Nucleus accumbens (tissue), 56 donors: ENCODE measurements at regions not wholly inside any gene's neighbourhood (a gene's known extent, or its start where the extent isn't known, plus 50 kb on each side); places are given as distances from the start of the nearest gene placed in this dataset.
"Not testable (repeated sequence)": the region's sequence is repeated elsewhere in the genome, so short reads cannot be mapped to it uniquely, and the experiment has no call there.

Experiments
- DNase-seq, 56 donors: peaks; one replicate each; lab custom pipeline; 2025; lab: John Stamatoyannopoulos, UW

GRCh38 chr7:138359870-138360559, 100.0 kb upstream of the TRIM24 start:
- no peak for DNase-seq

- no peak for DNase-seq
These were observed 96.3 kb upstream of the TRIM24 start for GRCh38 chr7:138363721-138364120.

GRCh38 chr7:138366137-138366536, 93.9 kb upstream of the TRIM24 start:
- DNase-seq, result not testable (repeated sequence)

DNA sequence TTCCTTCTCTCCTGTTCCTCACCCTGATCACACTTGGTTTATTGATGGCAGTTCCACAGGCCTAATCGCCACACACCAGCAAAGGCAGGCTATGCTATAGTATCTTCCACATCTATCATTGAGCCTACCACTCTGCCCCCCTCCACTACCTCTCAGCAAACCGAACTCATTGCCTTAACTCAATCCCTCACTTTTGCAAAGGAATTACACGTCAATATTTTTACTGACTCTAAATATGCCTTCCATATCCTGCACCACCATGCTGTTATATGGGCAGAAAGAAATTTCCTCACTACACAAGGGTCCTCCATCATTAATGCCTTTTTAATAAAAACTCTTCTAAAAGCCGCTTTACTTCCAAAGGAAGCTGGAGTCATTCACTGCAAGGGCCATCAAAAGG, 93.4 kb upstream of the TRIM24 start:
- DNase-seq, result not testable (repeated sequence)

DNA sequence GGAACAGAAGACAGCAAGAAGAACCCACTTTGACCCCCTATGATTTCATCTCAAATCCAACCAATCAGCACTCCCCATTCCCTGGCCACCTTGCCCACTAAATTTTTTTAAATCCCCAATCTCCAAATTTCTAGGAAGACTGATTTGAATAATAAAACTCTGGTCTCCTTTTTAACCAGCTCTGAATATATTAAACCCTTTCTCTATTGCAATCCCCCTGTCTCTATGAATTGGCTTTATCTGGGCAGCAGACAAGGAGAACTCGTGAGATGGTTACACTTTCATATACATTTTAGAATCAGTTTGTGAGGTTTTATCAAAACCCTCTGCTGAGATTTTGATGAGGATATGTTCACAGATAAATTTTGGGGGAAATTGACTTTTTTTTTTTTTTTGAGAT, 90.3 kb upstream of the TRIM24 start:
- DNase-seq, result no peak

DNA sequence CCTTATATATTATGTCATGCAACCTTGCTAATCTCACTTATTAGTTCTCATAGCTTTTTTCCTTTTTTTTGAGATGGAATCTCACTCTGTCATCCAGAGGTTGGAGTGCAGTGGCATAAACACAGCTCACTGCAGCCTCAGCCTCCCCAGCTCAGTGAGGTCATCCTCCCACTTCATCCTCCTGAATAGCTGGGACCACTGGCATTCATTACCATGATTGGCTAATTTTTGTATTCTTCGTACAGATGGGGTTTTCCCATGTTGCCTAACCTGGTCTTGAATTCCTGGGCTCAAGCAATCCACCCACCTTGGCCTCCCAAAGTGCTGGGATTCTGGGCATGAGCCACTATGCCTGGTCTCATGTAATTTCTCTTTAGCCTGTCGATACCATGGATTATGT, 89.1 kb upstream of the TRIM24 start:
- no peak for DNase-seq

DNA sequence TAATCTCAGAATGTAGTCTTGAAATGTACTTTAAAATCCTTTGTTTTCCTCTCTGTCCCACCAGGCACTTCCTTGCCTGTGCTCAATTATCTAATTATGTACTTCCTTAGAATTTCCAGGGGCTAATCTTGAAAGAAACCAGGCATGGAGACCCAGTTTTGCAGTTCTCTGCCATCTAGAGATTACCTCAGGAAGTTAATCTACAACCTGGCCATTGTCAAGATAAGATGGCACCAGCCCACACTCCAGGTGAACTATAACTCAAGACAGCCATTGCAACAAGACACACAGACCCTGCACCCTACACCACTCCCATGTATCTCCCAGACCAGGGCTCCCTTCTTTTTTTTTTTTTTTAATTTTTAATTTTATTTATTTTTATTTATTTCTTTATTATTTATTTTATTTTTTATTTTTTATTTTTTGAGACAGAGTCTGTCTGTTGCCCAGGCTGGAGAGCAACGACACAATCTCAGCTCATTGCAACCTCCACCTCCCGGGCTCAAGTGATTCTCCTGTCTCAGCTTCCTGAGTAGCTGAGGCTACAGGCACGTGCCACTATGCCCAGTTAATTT, 85.9 kb upstream of the TRIM24 start:
- DNase-seq, result no peak

DNA sequence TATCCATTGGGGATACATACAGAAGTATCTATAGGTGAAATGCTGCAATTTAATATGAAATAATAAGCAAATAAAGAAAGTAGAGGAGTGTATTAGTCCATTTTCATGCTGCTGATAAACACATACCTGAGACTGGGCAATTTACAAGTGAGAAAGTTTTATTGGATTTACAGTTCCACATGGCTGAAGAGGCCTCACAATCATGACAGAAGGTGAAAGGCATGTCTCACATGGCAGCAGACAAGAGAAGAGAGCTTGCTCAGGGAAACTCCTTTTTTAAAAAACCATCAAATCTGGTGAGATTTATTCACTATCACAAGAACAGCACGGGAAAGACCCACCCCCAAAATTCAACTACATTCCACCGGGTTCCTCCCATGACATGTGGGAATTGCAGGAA, 82.8 kb upstream of the TRIM24 start:
- no peak for DNase-seq

DNA sequence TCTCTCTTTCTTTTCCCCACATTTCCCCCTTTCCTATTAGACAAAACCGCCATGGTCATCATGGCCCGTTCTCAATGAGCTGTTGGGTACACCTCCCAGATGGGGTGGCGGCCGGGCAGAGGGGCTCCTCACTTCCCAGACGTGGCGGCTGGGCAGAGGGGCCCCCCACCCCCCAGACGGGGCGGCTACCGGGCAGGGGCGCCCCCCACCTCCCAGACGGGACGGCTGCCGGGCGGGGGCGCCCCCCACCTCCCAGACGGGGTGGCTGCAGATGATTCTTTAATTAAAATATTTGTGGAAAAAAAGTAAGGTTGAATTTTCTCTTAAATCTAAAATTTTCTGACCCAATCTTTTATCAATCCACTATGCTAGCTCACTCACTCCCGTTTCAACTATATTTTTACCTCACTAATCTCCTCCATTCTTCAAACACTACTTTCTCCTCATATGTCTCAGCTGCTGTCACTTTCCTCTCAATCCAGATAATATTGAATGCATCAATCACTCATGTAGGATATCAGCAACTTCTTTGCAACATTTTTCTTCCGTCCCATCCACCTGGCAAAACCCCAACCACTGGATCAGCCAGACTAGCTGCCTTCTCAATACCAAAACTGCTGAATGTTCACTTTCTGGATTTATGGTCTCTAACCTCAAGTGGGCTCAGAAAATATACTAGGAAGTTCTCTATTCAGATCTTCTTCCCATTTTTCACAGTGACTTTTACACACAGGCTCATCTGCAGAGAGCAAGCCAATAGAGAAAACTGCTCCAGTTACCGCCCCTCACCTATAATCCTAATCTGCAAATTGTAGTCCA, 81.1 kb upstream of the TRIM24 start:
- DNase-seq, result no peak

DNA sequence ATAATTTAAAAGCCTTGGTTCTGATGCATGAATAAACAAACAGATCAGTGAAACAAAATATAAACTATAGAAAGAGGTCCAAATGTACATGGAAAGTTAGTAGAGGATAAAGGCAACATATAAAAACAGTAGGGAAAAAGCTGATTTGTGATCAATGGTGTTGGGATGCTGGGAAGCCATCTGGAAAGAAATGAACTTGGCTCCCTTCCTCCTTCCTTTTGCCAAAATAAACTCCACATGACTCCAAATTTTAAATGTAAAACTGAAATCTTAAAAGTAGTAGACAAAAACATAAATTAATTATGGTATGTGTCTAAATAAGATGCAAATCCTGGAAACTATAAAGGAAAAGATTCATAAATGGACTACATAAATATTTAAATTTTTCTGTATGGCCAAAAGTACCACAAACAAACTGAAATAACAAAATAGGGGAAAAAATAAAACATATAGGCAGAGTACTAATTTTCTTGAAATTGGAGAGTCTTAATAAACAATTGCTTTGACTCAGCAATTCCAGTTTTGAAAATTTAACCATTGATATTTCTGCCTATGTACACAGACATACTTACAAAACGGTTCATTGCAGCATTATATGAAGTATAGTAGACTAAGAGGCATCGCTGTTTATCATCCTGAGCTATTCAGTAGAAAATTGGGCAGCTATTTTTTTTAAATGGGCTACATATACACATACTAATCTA, 77.0 kb upstream of the TRIM24 start:
- no peak for DNase-seq

DNA sequence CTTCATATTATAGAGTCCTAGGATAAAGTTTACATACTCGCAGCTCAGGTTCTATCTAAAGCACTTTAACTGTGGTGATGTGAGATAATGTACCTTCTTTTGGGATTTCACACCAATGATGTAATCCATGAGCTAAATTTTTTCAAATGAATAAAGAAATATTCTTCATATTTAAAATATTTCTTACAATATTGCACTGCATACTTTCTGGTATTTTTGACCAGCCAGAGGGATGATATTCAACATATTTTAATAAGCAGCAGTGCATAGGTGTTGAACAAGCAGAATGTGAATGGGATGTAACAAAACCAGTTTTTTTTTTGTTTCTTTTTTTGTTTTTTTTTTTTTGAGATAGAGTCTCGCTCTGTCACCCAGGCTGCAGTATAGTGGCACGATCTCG, 73.2 kb upstream of the TRIM24 start:
- no peak for DNase-seq

- no peak for DNase-seq
These were observed 72.1 kb upstream of the TRIM24 start for GRCh38 chr7:138387755-138388475.

DNA sequence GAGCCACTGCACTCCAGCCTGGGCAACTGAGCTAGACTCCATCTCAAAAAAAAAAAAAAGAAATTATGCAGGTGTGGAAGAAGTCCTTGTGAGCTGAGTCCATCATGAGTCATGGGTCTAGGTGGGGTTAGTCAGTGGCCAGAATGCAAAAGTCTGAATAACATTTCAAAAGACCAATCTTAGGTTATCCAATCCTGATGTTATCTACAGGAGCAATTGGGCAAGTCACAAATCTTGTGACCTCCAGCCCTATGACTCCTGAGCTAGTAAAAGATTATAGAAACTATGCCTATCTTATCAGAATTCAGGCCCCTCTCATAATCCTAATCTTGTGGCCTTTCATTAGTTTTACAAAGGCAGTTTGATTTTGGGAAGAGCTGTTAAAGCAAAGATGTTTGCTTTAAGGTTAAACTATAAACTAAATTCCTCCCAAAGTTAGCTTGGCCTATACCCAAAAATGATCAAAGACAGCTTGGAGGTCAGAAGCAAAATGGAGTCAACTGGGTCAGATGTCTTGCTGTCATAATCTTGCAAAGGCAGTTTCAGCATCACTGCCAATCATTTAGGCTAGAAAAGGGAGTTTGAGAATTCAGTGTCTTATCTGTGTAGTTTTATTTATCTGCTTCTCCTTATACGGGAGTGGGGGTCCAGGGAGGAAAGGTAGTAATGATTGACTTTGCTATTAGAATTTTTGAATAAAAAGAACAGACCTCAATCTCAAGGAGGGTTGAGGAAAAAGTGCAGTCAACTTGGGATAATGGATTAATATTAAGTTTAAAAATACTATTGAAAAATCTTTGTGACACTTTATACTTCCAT, 71.2 kb upstream of the TRIM24 start:
- DNase-seq, result no peak

- no peak for DNase-seq
These were observed 64.3 kb upstream of the TRIM24 start for GRCh38 chr7:138395763-138396162.

DNA sequence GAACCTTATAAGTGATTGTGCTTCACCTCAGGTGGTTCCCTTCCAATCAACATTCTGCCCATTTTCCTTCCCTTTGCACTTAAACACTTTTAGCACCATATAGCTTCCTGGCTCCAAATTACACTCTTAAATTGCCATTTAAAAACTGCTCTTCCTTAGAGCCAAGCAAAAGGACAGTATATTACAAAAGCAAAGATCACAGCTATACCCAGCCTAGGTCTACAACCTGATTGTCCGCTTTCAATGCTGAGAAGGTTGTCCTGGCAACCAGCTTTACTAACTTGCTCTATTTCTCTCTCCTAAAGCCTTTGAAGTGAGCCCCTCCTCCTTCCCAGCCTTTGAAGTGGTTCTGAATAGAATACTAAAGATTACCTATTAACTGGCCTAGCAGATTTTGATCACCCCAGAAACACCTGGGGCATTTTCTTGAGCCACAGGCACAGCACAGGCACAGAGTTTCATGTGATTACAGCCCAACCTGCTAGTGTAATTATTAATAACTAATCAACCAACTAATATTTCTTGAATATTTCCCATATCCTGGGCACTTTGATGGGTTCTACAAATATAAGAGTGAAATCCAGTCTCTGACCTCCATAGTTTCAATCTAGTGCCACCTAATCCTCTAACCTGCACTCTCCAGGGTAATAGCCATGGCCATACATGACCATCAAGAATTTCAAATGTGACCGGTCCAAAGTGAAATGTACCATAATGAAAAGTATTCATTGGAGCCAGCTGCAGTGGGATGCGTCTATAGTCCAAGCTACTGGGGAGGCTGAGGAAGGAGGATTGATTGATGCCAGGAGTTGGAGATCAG, 63.6 kb upstream of the TRIM24 start:
- no peak for DNase-seq

- DNase-seq, result not testable (repeated sequence)
These were observed 63.0 kb upstream of the TRIM24 start for GRCh38 chr7:138397071-138397433.

DNA sequence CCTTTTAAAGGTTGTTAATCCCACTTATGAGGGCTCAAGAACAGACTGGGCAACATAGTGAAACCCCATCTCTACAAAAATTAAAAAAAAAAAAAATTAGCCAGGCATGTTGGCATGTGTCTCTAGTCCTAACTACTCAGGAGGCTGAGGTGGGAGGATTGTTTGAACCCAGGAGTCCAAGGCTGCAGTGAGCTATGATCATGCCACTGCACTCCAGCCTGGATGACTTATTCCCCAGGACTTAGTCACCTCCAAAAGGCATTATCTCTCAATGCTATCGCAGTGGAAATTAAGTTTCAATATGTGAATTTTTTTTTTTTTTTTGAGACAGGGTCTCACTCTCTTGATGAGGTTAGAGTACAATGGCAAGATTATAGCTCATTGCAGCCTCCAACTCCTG, 61.2 kb upstream of the TRIM24 start:
- DNase-seq, result no peak

GRCh38 chr7:138400400-138400886, 59.6 kb upstream of the TRIM24 start:
- no peak for DNase-seq

- DNase-seq, result no peak
These were observed 57.3 kb upstream of the TRIM24 start for GRCh38 chr7:138402749-138403148.
